Nephron (organoid): ENCODE measurements at regions not wholly inside any gene's neighbourhood (a gene's known extent, or its start where the extent isn't known, plus 50 kb on each side); places are given as distances from the start of the nearest gene placed in this dataset.

Experiments
- H3K27ac Mint-ChIP-seq, 3 experiments: 2 replicates each; pipeline ENCODE4 v1.8.0; 2020; ENCODE audit warnings: mixed read lengths in 3 of 3, mild to moderate bottlenecking in 2 of 3, moderate library complexity in 1 of 3
- H3K27me3 Mint-ChIP-seq: 2 replicates; pipeline ENCODE4 v1.8.0; 2021; ENCODE audit warnings: low read depth, mild to moderate bottlenecking, moderate library complexity, mixed read lengths
- H3K36me3 Mint-ChIP-seq: 2 replicates; pipeline ENCODE4 v1.8.0; 2020; ENCODE audit warnings: low read depth, mixed read lengths
- H3K4me1 Mint-ChIP-seq: 2 replicates; pipeline ENCODE4 v1.8.0; 2020; ENCODE audit warnings: mixed read lengths
- H3K4me3 Mint-ChIP-seq, 3 experiments: 2 replicates each; pipeline ENCODE4 v1.8.0; 2020; ENCODE audit warnings: mild to moderate bottlenecking in 3 of 3, mixed read lengths in 3 of 3, moderate library complexity in 2 of 3
- H3K9me3 Mint-ChIP-seq: 2 replicates; pipeline ENCODE4 v1.8.0; 2020; ENCODE audit warnings: mixed read lengths
- CTCF ChIP-seq, 3 experiments: fragments of 200-600 bp; sonication (generic); IDR thresholded peaks; one replicate each; pipeline ENCODE4 v1.5.0; 2021; ENCODE audit warnings: antibody characterized with exemption in 3 of 3; ENCODE audit not compliant: unreplicated experiment in 3 of 3

- no peak for TF ChIP-seq CTCF (IDR thresholded peaks at IDR 0.05; ENCODE audit: unreplicated experiment in 3 of 3)
- no peak overlapping the region for H3K4me3 Mint-ChIP-seq
- H3K27me3 Mint-ChIP-seq = peaks cover 16% of the 10 kb centered on the region
- peak overlapping the region in 1 of 3 experiments; percentile 54 for H3K27ac Mint-ChIP-seq
- H3K36me3 Mint-ChIP-seq = no peaks in the 10 kb centered on the region
- peaks cover 59% of the 10 kb centered on the region for H3K4me1 Mint-ChIP-seq
- H3K9me3 Mint-ChIP-seq = no peaks in the 10 kb centered on the region
These were observed 138.4 kb downstream of the RHOU start for GRCh38 chr1:228873709-228874108.

- Mint-ChIP-seq H3K27ac (peak overlapping the region; percentile 53 to 78 (median 64)), H3K36me3 (no peaks in the 10 kb centered on the region), H3K4me3 (no peak overlapping the region), H3K9me3 (no peaks in the 10 kb centered on the region), H3K4me1 (peaks cover 49% of the 10 kb centered on the region), H3K27me3 (peaks cover 9% of the 10 kb centered on the region)
- TF ChIP-seq CTCF (IDR thresholded peaks at IDR 0.05; ENCODE audit: unreplicated experiment in 3 of 3) = no peak
These were observed 140.5 kb downstream of the RHOU start for GRCh38 chr1:228875741-228876140.

- Mint-ChIP-seq H3K27me3 (peaks cover 9% of the 10 kb centered on the region), H3K9me3 (no peaks in the 10 kb centered on the region), H3K4me1 (peaks cover 47% of the 10 kb centered on the region), H3K4me3 (no peak overlapping the region), H3K27ac (peak overlapping the region; percentile 53 to 78 (median 64)), H3K36me3 (no peaks in the 10 kb centered on the region)
- no peak for TF ChIP-seq CTCF (IDR thresholded peaks at IDR 0.05; ENCODE audit: unreplicated experiment in 3 of 3)
These were observed 140.9 kb downstream of the RHOU start for GRCh38 chr1:228876187-228876586.

GRCh38 chr1:228879164-228879563 is 143.9 kb downstream of the RHOU start:
- Mint-ChIP-seq H3K27me3 (peaks cover 4% of the 10 kb centered on the region), H3K27ac (no peak overlapping the region), H3K4me1 (peaks cover 33% of the 10 kb centered on the region), H3K4me3 (no peak overlapping the region), H3K36me3 (no peaks in the 10 kb centered on the region), H3K9me3 (peaks cover 2% of the 10 kb centered on the region)
- TF ChIP-seq CTCF (IDR thresholded peaks at IDR 0.05; ENCODE audit: unreplicated experiment in 3 of 3) = no peak

- H3K9me3 Mint-ChIP-seq = peaks cover 7% of the 10 kb centered on the region
- H3K4me3 Mint-ChIP-seq = no peak overlapping the region
- H3K4me1 Mint-ChIP-seq = peaks cover 8% of the 10 kb centered on the region
- H3K36me3 Mint-ChIP-seq = no peaks in the 10 kb centered on the region
- H3K27ac Mint-ChIP-seq = no peak overlapping the region
- TF ChIP-seq CTCF (IDR thresholded peaks at IDR 0.05; ENCODE audit: unreplicated experiment in 3 of 3) = no peak
- peaks cover 4% of the 10 kb centered on the region for H3K27me3 Mint-ChIP-seq
These were observed 146.9 kb downstream of the RHOU start for GRCh38 chr1:228882041-228882770.
